ENCODE measurements at regions not wholly inside any gene's neighbourhood (a gene's known extent, or its start where the extent isn't known, plus 50 kb on each side); places are given as distances from the start of the nearest gene placed in this dataset.

DNA sequence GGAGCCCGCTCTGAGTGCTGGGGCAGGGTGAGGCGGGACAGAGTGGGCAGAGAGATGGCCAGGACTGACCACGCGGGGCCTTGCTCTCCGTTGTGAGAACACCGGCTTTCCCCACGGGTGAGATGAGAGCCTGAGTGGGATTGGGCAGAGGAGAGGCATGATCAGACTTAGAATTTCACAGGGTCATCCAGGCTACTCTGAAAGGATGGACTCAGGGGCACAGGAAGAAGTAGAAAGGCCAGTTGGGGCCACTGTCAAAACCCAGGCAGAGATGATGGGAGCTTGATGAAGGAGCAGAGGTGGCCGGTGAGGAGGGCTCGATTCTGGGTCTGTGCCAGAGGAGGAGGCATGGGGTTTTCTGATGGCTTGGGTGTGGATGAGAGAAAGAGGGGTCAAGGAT lies 63.8 kb upstream of the NUP50 start:
- no peak for DNase-seq
- Mint-ChIP-seq H3K9me3 (no peaks in the 10 kb centered on the region), H3K4me3 (no peak overlapping the region), H3K4me1 (ENCODE audit: low read depth) (peaks cover 2% of the 10 kb centered on the region), H3K36me3 (ENCODE audit: low read depth) (no peaks in the 10 kb centered on the region), H3K27ac (no peak overlapping the region), H3K27me3 (peaks cover 14% of the 10 kb centered on the region)
- TF ChIP-seq, protein P1, sequence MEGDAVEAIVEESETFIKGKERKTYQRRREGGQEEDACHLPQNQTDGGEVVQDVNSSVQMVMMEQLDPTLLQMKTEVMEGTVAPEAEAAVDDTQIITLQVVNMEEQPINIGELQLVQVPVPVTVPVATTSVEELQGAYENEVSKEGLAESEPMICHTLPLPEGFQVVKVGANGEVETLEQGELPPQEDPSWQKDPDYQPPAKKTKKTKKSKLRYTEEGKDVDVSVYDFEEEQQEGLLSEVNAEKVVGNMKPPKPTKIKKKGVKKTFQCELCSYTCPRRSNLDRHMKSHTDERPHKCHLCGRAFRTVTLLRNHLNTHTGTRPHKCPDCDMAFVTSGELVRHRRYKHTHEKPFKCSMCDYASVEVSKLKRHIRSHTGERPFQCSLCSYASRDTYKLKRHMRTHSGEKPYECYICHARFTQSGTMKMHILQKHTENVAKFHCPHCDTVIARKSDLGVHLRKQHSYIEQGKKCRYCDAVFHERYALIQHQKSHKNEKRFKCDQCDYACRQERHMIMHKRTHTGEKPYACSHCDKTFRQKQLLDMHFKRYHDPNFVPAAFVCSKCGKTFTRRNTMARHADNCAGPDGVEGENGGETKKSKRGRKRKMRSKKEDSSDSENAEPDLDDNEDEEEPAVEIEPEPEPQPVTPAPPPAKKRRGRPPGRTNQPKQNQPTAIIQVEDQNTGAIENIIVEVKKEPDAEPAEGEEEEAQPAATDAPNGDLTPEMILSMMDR (IDR thresholded peaks at IDR 0.05), result no peak
- ATAC-seq, result no peak
- intact Hi-C loops (cut with micrococcal nuclease), result no loop called here
- ChIA-PET POLR2A (no interaction called here), CTCF (interaction anchor here (1.1 to 3.2 kb wide), 2 partner anchors 11 to 64 kb away, joined by 4 to 16 read pairs; partner anchors contain the start of gene NUP50)

DNA sequence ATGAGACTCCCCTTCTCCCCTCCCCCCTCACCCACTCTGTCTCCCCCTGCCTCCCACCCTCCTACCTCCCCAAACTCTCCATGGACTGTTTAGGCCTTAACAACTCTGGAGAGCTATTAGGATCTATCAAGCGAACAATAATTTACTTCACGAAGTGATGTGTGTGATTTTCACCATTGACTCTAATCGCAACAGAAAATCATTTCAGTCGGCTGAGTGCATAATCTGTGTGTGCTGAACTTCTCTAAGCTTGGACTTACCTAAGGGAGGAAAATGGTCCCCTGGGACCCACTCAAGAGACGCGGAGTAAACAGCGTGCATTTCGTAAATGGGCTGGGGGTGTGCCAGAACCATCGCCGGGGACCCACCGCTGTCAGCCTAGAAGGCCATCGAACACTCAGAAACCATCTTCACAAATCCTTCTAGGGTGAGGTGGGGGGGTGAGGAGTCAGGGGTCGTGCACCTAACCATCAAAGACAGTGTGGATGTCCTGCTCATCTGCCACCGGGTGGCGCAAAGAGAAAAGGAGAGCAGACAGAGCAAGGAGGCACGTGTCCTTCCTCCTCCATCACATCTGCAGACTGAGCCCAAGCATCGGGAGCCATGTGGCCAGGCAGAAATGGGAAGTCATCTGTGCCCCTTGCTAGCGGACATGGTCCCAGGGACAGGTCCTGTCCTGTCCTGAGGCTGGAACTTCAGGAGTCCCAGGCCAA lies 62.1 kb upstream of the NUP50 start:
- ChIA-PET CTCF (interaction anchor here (0.6 to 3.2 kb wide), 16 partner anchors 13 to 452 kb away, joined by 3 to 16 read pairs (median 4); partner anchors contain the start of gene NUP50), POLR2A (no interaction called here)
- Mint-ChIP-seq H3K27ac (no peak overlapping the region), H3K36me3 (ENCODE audit: low read depth) (no peaks in the 10 kb centered on the region), H3K27me3 (peaks cover 9% of the 10 kb centered on the region), H3K9me3 (no peaks in the 10 kb centered on the region), H3K4me3 (no peak overlapping the region), H3K4me1 (ENCODE audit: low read depth) (no peaks in the 10 kb centered on the region)
- intact Hi-C loops (cut with micrococcal nuclease), result no loop called here
- DNase-seq, result peak; percentile 64
- TF ChIP-seq, protein P1 (IDR thresholded peaks at IDR 0.05), result peak; percentile 48
- peak; percentile 87 for ATAC-seq

DNA sequence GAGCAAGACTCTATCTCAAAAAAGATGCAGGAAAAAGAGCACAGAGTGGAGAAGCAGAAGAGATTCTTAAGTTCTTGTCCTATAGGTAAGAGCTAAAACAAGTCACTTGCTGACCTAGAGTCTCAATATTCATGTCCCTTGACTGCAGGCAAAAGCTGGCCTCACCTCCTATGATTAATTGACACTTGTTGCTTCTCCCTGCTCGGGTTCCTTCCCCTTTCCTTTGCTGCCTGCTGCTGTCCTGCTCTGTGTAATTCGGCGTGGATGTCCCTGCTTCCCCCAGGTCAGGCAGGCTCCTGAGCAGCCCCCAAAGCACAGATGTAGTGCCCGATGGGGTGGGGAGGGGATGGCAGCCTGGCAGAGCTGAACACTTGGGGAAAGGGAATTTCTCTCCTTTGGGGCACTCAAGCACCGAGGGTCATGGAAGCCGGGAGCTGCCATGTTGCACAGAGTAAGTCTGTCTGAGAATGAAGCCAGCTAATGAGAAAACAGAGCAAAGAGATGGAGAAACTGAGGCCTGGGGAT lies 60.8 kb upstream of the NUP50 start:
- H3K27me3 Mint-ChIP-seq, result peaks cover 5% of the 10 kb centered on the region
- POLR2A ChIA-PET, result interaction anchor here (0.7 kb wide), 1 partner anchor 277 kb away, joined by 4 read pairs; no protein-coding TSS in a partner anchor
- CTCF ChIA-PET, result interaction anchor here (1.0 to 3.2 kb wide), 8 partner anchors 12 to 451 kb away, joined by 3 to 16 read pairs (median 4); partner anchors contain the start of gene NUP50
- DNase-seq (no peak), ATAC-seq (no peak)
- TF ChIP-seq, protein P1 (IDR thresholded peaks at IDR 0.05), result no peak
- intact Hi-C loops (cut with micrococcal nuclease), result no loop called here
- no peak overlapping the region for H3K4me3 Mint-ChIP-seq
- H3K4me1 Mint-ChIP-seq (ENCODE audit: low read depth), result no peaks in the 10 kb centered on the region
- H3K36me3 Mint-ChIP-seq (ENCODE audit: low read depth), result no peaks in the 10 kb centered on the region
- H3K9me3 Mint-ChIP-seq, result no peaks in the 10 kb centered on the region
- no peak overlapping the region for H3K27ac Mint-ChIP-seq

DNA sequence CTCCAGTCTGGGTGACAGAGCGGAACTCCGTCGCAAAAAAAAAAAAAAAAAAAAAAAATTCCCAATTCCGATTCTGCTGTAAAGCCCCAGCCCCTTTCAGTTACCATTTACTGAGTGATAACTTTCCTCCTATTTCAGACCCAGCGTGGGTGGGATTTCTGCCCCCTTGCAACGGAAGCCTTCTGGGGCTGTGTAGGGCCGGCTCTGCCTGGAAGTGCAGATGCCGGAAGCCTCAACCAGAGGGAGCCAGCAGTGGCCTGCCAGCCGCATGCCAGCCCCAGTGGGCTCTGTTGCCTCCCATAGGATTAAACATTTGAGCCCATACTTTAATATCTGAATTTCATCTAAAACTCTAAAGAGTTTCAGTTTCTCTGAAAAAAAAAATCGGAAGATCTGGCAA lies 60.0 kb upstream of the NUP50 start:
- no peaks in the 10 kb centered on the region for H3K36me3 Mint-ChIP-seq (ENCODE audit: low read depth)
- H3K9me3 Mint-ChIP-seq, result no peaks in the 10 kb centered on the region
- H3K27ac Mint-ChIP-seq, result no peak overlapping the region
- ATAC-seq, result no peak
- intact Hi-C loops (cut with micrococcal nuclease), result no loop called here
- peaks cover 5% of the 10 kb centered on the region for H3K27me3 Mint-ChIP-seq
- TF ChIP-seq, protein P1 (IDR thresholded peaks at IDR 0.05), result no peak
- no peak overlapping the region for H3K4me3 Mint-ChIP-seq
- DNase-seq, result no peak
- CTCF ChIA-PET, result interaction anchor here (1.4 kb wide), 1 partner anchor 106 kb away, joined by 3 read pairs; no protein-coding TSS in a partner anchor
- no peaks in the 10 kb centered on the region for H3K4me1 Mint-ChIP-seq (ENCODE audit: low read depth)
- POLR2A ChIA-PET, result no interaction called here

DNA sequence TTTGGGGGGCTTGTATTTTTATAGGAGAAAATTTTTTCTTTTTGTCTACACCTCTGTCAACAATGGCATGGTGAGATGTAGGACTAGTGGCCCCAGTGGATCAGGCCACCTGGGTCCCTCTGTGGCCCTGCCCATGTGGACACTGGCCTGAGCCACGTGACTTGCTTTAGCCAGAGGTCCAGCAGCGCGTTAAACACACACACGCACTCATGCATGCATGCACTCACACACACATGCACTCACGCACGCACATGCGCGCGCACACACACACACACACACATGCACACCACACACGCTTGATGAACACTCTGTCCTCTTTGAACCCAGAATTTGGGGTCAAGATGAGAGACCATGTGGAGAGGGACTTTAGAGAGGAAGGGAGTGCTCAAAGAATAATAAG lies 59.4 kb upstream of the NUP50 start:
- Mint-ChIP-seq H3K4me3 (no peak overlapping the region), H3K27me3 (peaks cover 5% of the 10 kb centered on the region), H3K27ac (no peak overlapping the region), H3K4me1 (ENCODE audit: low read depth) (no peaks in the 10 kb centered on the region), H3K9me3 (no peaks in the 10 kb centered on the region), H3K36me3 (ENCODE audit: low read depth) (no peaks in the 10 kb centered on the region)
- POLR2A ChIA-PET, result no interaction called here
- intact Hi-C loops (cut with micrococcal nuclease), result no loop called here
- TF ChIP-seq, protein P1 (IDR thresholded peaks at IDR 0.05), result no peak
- CTCF ChIA-PET, result interaction anchor here (1.4 kb wide), 1 partner anchor 105 kb away, joined by 3 read pairs; no protein-coding TSS in a partner anchor
- DNase-seq, result no peak
- no peak for ATAC-seq

All from activated CD8-positive, alpha-beta T cell treated with anti-CD3 and anti-CD28 coated beads for 36 hours (primary cell).